Suprapubic skin (tissue), 4 donors: ENCODE measurements at regions not wholly inside any gene's neighbourhood (a gene's known extent, or its start where the extent isn't known, plus 50 kb on each side); places are given as distances from the start of the nearest gene placed in this dataset.

ENCODE experiments used
- DNase-seq, 2 donors: peaks; one replicate each; pipeline ENCODE4 v3.0.0-alpha.2; 2019; ENCODE audit warnings: low spot score in 2 of 2
- H3K27ac ChIP-seq: fragments of 200-600 bp; sonication (generic); one replicate; pipeline ENCODE4 v1.5.1; 2019
- H3K27me3 ChIP-seq: fragments of 200-600 bp; sonication (generic); one replicate; pipeline ENCODE4 v1.5.1; 2019
- H3K36me3 ChIP-seq: fragments of 200-600 bp; sonication (generic); one replicate; pipeline ENCODE4 v1.5.1; 2019
- H3K4me1 ChIP-seq: fragments of 200-600 bp; sonication (generic); one replicate; pipeline ENCODE4 v1.5.1; 2019
- H3K4me3 ChIP-seq: fragments of 200-600 bp; sonication (generic); one replicate; pipeline ENCODE4 v1.5.1; 2019; ENCODE audit warnings: mild to moderate bottlenecking
- H3K9me3 ChIP-seq: fragments of 200-600 bp; sonication (generic); one replicate; pipeline ENCODE4 v1.5.1; 2019
- CTCF ChIP-seq, 2 donors: fragments of 200-600 bp in 1 of 2; fragments of 450-650 bp in 1 of 2; sonication (generic) in 1 of 2; IDR thresholded peaks; one replicate each; pipeline ENCODE4 v1.5.1; 2016 to 2019; ENCODE audit warnings: antibody characterized with exemption in 2 of 2, mild to moderate bottlenecking in 1 of 2, moderate library complexity in 1 of 2
- EP300 ChIP-seq: sonication (generic); formaldehyde crosslinking; IDR thresholded peaks from one replicate; pipeline ENCODE4 v1.6.1; 2017; ENCODE audit warnings: antibody characterized with exemption
- POLR2A ChIP-seq, 2 donors: fragments of 450-650 bp; IDR thresholded peaks; one replicate each; pipeline ENCODE4 v1.6.1; 2017; ENCODE audit warnings: antibody characterized with exemption in 2 of 2, mild to moderate bottlenecking in 2 of 2, moderate library complexity in 2 of 2
- POLR2AphosphoS5 ChIP-seq, 3 donors: sonication (generic); formaldehyde crosslinking; IDR thresholded peaks; one replicate each; pipeline ENCODE4 v1.6.1; 2017; ENCODE audit warnings: antibody characterized with exemption in 3 of 3
- WGBS: methylation state at CpG from one replicate; pipeline ENCODE4 v1.1.5; 2018; 5-methylcytosine and 5-hydroxymethylcytosine counted together

DNA sequence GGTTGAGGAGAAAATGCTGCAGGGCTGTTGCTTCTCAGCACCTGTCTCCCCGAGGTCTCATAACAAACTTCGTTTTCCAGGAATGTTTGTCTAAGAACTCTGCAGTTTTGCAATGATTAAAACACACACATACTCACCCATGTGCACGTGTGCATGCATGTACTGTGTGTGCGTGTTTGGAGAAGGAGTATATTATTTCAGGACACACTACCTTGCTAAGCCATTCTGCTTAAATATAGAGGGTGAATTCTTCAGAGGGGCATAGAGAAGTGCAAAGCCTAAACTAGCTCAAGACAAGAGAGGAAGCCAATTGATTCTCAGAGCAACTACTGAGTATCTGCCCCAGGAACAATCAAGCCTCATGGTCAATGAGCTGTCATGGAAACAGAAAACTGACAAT, 298.4 kb upstream of the MGMT start:
- no peak for TF ChIP-seq CTCF (IDR thresholded peaks at IDR 0.05)
- DNase-seq, result no peak
- Histone ChIP-seq H3K4me1 (no peaks in the 10 kb centered on the region), H3K4me3 (no peak overlapping the region), H3K36me3 (no peaks in the 10 kb centered on the region), H3K27me3 (no peaks in the 10 kb centered on the region), H3K9me3 (no peaks in the 10 kb centered on the region), H3K27ac (no peak overlapping the region)
- WGBS, result 58% methylated on average over 4 of the region's 4 CpGs

DNA sequence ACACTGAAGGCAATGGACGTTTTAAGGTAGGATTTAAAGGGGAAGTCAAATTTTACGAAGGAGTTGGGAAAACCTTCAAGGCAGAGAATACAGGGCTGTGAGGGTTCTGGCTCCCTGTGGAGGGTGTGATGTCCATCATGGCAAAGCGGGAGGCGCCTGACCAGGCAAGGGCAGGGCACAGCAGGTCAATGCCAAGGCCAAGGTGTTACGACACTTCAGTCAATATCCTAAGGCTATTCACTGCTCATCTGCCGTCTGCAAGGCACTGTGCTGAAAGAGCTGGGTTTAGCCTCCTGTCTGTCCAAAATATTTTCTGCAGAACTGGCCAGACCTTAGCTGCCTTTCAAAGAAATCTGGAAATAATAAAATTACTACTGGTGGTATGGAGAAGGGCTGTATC, 297.9 kb upstream of the MGMT start:
- 68% methylated on average over 6 of the region's 6 CpGs for WGBS
- H3K4me1 ChIP-seq, result no peaks in the 10 kb centered on the region
- no peaks in the 10 kb centered on the region for H3K27me3 ChIP-seq
- no peak overlapping the region for H3K4me3 ChIP-seq
- no peaks in the 10 kb centered on the region for H3K36me3 ChIP-seq
- TF ChIP-seq POLR2A (IDR thresholded peaks at IDR 0.05) (no peak), CTCF (IDR thresholded peaks at IDR 0.05) (no peak), EP300 (no peak), POLR2AphosphoS5 (IDR thresholded peaks at IDR 0.05) (no peak)
- DNase-seq, result no peak
- no peak overlapping the region for H3K27ac ChIP-seq
- no peaks in the 10 kb centered on the region for H3K9me3 ChIP-seq

DNA sequence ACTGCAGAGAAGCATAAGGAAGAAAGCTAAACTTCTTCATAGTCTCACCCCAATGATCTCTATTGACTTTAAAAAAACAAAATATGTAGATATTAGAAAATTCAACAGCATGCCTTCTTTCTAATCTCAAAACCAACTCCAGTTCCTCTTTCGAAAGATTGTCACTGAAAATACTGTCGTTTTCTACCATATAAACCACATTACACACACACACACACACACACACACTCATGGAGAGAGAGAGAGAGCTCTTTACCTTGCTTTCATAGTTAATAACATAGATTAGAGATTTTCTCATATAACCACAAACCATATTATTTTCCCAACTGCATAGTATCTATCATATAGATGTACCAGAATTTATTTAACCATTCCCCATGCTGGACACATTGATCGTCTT, 296.2 kb upstream of the MGMT start:
- Histone ChIP-seq H3K36me3 (no peaks in the 10 kb centered on the region), H3K4me1 (no peaks in the 10 kb centered on the region), H3K27ac (no peak overlapping the region), H3K4me3 (no peak overlapping the region), H3K27me3 (peaks cover 7% of the 10 kb centered on the region), H3K9me3 (no peaks in the 10 kb centered on the region)
- no peak for DNase-seq
- WGBS, result 88% methylated on average over 3 of the region's 3 CpGs
- no peak for TF ChIP-seq POLR2AphosphoS5 (IDR thresholded peaks at IDR 0.05)

GRCh38 chr10:129171812-129172211, 295.2 kb upstream of the MGMT start:
- TF ChIP-seq POLR2A (IDR thresholded peaks at IDR 0.05), result no peak
- TF ChIP-seq POLR2AphosphoS5 (IDR thresholded peaks at IDR 0.05), result no peak
- TF ChIP-seq CTCF (IDR thresholded peaks at IDR 0.05), result no peak
- TF ChIP-seq EP300, result no peak
- no peak overlapping the region for H3K27ac ChIP-seq

DNA sequence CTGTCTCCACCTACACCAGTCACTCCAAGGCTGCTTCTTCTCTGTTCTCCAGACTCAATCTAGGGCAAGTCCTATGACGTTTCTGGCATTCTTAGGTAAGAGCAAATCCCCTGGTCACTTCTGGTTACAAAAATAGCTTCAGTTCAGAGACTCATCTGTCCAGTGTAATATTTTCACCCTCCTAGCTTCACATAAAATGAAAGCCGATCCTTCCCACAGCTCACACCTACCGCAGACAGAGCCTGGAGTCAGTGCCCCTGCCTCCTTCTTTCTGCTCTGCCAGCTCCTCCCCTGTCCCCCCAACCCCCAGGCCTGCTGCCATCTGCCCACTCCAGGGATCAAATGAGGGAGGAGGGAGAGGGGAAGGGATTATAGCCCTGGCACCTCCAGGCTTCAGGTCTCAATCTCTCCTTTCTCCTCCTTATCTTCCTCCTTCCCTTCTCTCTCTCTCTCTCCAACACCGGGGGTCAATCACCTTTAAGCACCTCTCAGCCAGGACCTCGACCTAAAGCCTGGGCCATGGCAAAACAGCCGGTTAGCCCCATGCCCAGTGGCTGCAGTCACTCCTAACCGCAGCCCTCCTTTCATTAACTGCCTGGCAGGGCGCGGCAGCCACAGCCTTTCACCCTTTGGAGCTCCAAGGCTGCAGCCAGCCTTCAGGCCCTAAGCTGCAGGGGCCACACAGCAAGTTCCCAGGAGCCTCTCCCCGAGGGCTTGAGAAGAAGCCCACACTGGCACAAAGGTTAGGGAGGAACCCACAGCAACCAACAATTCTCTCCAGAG, 292.6 kb upstream of the MGMT start:
- Histone ChIP-seq H3K4me3 (no peak overlapping the region), H3K9me3 (no peaks in the 10 kb centered on the region), H3K36me3 (no peaks in the 10 kb centered on the region), H3K27me3 (peaks cover 10% of the 10 kb centered on the region), H3K4me1 (no peaks in the 10 kb centered on the region), H3K27ac (no peak overlapping the region)
- 80% methylated on average over 10 of the region's 10 CpGs for WGBS
- no peak for DNase-seq
- TF ChIP-seq CTCF (IDR thresholded peaks at IDR 0.05) (no peak), EP300 (no peak), POLR2AphosphoS5 (IDR thresholded peaks at IDR 0.05) (no peak), POLR2A (IDR thresholded peaks at IDR 0.05) (no peak)

More at GRCh38 chr10:129171812-129172211, 295.2 kb upstream of the MGMT start:
- H3K4me3 ChIP-seq, result no peak overlapping the region
- 66% methylated on average over 3 of the region's 3 CpGs for WGBS
- peaks cover 7% of the 10 kb centered on the region for H3K27me3 ChIP-seq
- no peak for DNase-seq
- no peaks in the 10 kb centered on the region for H3K36me3 ChIP-seq
- no peaks in the 10 kb centered on the region for H3K9me3 ChIP-seq
- H3K4me1 ChIP-seq, result no peaks in the 10 kb centered on the region
